HG03060 (cell line): ENCODE measurements at regions not wholly inside any gene's neighbourhood (a gene's known extent, or its start where the extent isn't known, plus 50 kb on each side); places are given as distances from the start of the nearest gene placed in this dataset.
"Not testable (repeated sequence)": the region's sequence is repeated elsewhere in the genome, so short reads cannot be mapped to it uniquely, and the experiment has no call there.

Experiments
- ATAC-seq: cut with Tn5 transposase; IDR thresholded peaks from one replicate; pipeline ENCODE4 v1.9.1; 2021; ENCODE audit warnings: low read depth, moderate number of reproducible peaks; ENCODE audit not compliant: unreplicated experiment

DNA sequence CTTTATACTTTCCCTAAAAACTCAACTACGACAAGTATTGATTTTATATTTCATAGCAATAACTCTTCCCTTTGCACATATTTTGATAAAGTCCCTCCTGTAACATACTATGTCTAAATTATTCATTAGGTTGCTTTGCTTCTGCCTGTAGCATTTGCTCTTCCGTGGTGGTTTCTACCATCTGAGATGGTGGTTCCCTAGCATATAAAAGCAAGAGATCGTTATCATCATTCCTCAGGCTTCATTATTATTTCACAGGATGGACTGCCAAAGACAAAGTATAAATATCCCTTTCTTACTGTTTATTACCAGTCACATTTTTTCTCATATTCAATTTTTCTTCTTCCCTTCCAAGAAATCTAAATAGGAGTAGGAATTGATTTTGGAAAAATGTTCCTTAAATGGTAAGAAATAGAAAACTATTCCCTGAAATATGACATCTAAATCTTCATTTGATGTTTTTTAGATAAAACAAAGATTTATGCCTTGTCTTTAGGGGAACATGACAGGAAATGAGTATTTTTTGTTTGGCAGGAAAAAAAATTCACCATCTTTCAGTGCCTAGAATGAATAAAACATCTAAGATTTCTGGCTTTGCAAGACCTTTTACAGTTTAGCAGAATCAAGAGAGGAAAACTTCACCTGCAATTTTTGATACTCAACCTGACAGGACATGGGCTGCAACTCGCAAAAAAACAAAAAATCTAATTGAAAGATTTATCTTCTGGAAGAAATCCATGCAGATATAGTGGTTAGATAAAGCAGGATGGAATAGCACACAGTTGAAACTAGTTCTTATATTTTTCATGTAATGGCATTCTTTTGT lies 340.0 kb downstream of the SPRY2 start:
- no peak for ATAC-seq

DNA sequence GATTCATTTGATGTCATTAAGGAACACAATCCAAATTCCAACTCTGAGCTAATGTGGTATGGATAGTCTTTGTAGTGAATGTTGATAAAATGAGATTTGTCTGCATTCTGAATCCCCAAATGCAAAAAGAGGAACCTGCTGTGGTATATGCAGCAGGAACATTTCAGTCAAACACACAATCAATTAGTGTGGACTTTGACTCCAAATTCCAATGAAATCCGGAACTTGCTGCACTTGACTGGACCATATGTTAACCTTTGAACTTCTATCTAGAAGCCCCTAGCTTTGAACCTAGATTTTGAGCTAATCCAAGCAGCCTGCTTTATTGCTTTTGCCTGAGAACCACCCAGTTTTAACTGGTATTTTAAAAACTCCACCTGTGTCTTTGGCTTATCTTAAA lies 341.3 kb downstream of the SPRY2 start:
- ATAC-seq: no peak

- ATAC-seq: no peak
Observed at GRCh38 chr13:79998381-79998880, 342.5 kb downstream of the SPRY2 start.

DNA sequence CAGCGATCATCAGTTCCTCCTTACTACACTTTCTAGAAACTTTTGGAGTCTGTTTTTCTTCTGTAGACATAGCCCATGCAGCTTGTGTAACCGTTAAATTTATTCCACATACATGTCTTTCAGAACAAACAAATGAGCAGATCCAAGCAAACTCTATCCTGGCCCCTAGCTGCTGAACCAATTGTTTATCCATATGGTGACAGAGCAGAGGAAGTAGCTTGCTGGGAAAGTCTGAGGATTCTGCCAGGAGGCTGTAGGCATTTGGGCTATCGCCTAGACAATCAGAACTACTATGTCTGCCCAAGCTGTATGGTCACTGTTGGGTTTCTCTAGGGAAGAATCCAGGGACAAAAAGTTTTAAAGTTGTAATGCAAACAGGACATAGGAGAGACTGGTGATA lies 343.7 kb downstream of the SPRY2 start:
- ATAC-seq: no peak

GRCh38 chr13:79995334-79995733 lies 345.6 kb downstream of the SPRY2 start:
- ATAC-seq: no peak

GRCh38 chr13:79992111-79992510 lies 348.8 kb downstream of the SPRY2 start:
- ATAC-seq: no peak

GRCh38 chr13:79990048-79990447 lies 350.9 kb downstream of the SPRY2 start:
- ATAC-seq: no peak

GRCh38 chr13:79989217-79989661 lies 351.7 kb downstream of the SPRY2 start:
- no peak for ATAC-seq

DNA sequence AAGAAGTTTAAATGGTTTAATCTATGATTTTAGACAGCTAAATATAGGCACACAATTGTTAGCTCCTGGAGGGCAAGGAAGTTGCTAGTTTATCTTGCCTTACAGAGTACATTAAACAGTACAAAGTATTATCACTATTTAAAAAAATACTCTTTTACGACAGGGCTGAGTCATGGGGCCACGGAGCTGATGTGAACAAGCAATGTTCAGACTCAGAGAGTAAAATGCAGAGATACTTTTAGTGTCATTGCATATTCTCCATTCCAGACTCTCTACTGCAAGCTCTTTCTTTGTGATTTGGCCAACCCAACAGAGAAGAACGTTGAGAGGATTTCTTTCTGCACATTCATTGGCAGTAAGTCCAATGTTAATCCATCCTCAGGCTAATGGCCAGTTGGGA lies 352.4 kb downstream of the SPRY2 start:
- no peak for ATAC-seq

DNA sequence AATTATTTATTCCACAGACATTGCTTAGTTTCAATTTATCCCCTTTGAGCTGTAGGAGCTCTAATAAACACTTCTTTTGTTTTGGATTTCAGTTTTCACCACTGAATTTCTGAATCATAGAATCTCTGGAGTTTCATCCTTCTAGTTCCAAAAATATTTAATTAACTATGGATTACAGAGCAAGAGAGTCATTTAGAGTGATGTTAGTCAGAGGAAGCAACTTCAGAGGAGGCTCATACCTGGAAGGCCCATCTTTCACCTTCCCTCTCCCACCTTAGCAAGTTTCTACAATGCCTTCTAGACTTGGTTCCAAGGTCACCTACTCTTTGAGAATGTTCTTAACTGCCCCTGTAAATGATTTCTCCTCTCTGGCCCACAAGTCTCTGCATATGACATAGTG lies 353.2 kb downstream of the SPRY2 start:
- no peak for ATAC-seq

- no peak for ATAC-seq
Observed at GRCh38 chr13:79987323-79987722, 353.6 kb downstream of the SPRY2 start.

DNA sequence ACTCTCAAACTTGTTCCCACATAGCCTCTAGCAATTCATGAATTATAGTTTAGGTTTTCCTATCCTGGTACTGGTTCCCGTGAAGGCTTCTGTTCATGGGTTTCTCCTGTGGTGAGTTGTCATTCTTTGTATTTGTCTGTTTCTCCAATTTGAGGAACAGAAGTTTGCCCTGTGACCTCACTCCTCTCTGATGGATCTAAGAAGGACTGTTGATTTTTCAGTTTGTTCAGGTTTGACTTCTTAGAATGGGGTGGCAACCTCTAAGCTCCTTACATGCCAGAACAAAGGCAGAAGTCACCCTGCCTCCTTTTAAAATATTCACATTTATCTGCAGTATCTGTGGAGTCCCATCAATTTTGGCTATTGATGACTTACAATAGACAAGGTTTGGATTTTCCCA lies 354.0 kb downstream of the SPRY2 start:
- no peak for ATAC-seq

GRCh38 chr13:79974935-79975650 lies 365.8 kb downstream of the SPRY2 start:
- ATAC-seq: not testable (repeated sequence)

GRCh38 chr13:79973533-79973963 lies 367.4 kb downstream of the SPRY2 start:
- ATAC-seq: peak; percentile 75

GRCh38 chr13:79972066-79972569 lies 368.8 kb downstream of the SPRY2 start:
- ATAC-seq: no peak

- no peak for ATAC-seq
Observed at GRCh38 chr13:79966493-79966895, 374.4 kb downstream of the SPRY2 start.

- no peak for ATAC-seq
Observed at GRCh38 chr13:79966059-79966458, 374.9 kb downstream of the SPRY2 start.

DNA sequence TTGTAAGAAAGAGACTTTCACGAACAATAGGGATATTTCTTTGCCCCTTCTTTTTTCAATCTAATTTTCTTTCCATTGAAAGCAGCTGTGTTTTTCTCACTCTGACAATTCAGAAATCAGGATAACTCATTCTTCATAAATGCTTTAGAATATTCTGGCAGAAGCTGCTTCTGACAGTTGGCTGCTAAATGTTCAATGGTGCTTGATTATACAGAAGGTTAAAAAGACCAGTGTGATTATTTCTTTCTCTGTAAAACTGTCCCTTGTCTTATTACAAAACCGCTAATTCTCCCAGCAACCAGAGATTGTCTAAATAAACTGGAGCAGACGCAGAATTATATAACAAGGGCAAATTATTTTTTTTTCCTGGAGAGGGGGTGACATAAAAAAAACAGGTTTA lies 394.4 kb downstream of the SPRY2 start:
- no peak for ATAC-seq

GRCh38 chr13:79943346-79944023 lies 397.4 kb downstream of the SPRY2 start:
- no peak for ATAC-seq

DNA sequence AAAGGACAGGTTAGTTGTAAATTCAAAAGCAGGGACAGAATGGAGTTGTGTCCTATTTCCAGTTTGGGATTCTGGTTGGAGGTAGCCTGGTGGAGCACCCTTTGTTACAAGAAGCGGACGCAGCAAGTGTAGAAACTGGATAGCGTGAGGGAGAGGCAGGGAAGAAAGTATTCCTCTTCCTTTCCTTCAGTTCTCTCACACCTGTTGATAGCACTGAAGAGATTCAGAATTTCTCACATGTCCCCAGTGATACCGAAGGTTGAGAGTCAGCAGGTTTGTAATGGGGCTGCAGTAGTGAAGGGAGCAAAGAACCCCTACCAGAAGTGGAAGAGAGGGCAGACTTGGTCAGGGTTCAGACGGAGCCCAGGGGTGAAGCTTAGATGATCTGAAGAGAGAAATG lies 399.2 kb downstream of the SPRY2 start:
- ATAC-seq: no peak

DNA sequence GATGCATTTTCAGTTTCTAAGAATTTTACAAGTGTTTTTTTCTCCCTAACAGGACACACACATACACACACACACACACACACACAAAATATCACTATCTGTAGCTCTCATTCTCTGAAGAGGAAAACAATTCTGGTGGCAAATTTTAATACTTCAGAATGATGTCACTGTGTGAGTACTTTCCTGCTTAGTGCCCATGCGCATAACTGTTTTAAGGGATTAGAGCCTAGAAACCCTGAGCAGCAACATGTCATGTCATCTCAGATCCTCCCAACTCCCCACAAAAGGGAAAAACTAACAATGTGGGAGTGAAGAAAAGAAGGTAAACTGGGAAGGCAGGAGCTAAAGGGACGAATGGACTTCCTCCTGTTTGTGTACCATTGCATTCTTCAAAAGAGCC lies 401.2 kb downstream of the SPRY2 start:
- no peak for ATAC-seq
